ENCODE measurements at regions not wholly inside any gene's neighbourhood (a gene's known extent, or its start where the extent isn't known, plus 50 kb on each side); places are given as distances from the start of the nearest gene placed in this dataset.

GRCh38 chr13:40342901-40343300 lies 323.5 kb downstream of the FOXO1 start:
- WGBS (ENCODE audit: insufficient coverage), result 92% methylated on average over 3 of the region's 3 CpGs
- H3K27me3 Mint-ChIP-seq (ENCODE audit: low read depth in 3 of 3), result peaks cover 0 to 4% (median 1%) of the 10 kb centered on the region in 3 donors
- no peaks in the 10 kb centered on the region for H3K27me3 ChIP-seq (ENCODE audit: control insufficient read depth in 2 of 2, insufficient read depth in 2 of 2, low read length in 2 of 2)
- DNase-seq, result no peak
- no peaks in the 10 kb centered on the region for H4K20me1 ChIP-seq (ENCODE audit: insufficient read depth, low read length)
- no peaks in the 10 kb centered on the region for H3K9me3 ChIP-seq (replicated peaks in 1 of 2; ENCODE audit: control insufficient read depth in 1 of 2, insufficient read depth in 1 of 2, low read length in 2 of 2)
- H3K9me3 Mint-ChIP-seq, result peaks cover 0 to 5% (median 0%) of the 10 kb centered on the region in 7 donors
- no peaks in the 10 kb centered on the region for H3K79me2 ChIP-seq (ENCODE audit: insufficient read depth, low read length)
- H2AFZ ChIP-seq (ENCODE audit: insufficient read depth, low read depth, low read length, poor library complexity, severe bottlenecking), result no peak overlapping the region
- no peaks in the 10 kb centered on the region for H3K36me3 ChIP-seq (replicated peaks in 1 of 2; ENCODE audit: control insufficient read depth in 1 of 2, insufficient read depth in 2 of 2, low read length in 2 of 2)
- H3K4me1 Mint-ChIP-seq, result no peaks in the 10 kb centered on the region
- H3K27ac ChIP-seq (ENCODE audit: low read depth in 1 of 2, low read length in 2 of 2), result no peak overlapping the region
- H3K4me3 ChIP-seq (replicated peaks in 1 of 3; ENCODE audit: low read depth in 2 of 3, low read length in 3 of 3), result no peak overlapping the region
- no peak overlapping the region for H3K9ac ChIP-seq (ENCODE audit: insufficient read depth, low read length, poor library complexity, severe bottlenecking)
- H3K4me2 ChIP-seq (replicated peaks; ENCODE audit: extremely low read depth, low read length, poor library complexity, severe bottlenecking), result no peak overlapping the region
- no peak for TF ChIP-seq CTCF (IDR thresholded peaks at IDR 0.05)
- H3K4me3 Mint-ChIP-seq, result no peak overlapping the region
- intact Hi-C loops (cut with micrococcal nuclease), result no loop called here
- H3K36me3 Mint-ChIP-seq, result no peaks in the 10 kb centered on the region
- no peak overlapping the region for H3K27ac Mint-ChIP-seq
- H3K4me1 ChIP-seq (ENCODE audit: control insufficient read depth in 1 of 2, insufficient read depth in 2 of 2, low read length in 2 of 2), result no peaks in the 10 kb centered on the region

- Mint-ChIP-seq H3K27me3 (ENCODE audit: low read depth in 3 of 3) (peaks cover 0 to 6% (median 1%) of the 10 kb centered on the region in 3 donors), H3K4me3 (no peak overlapping the region), H3K9me3 (peaks cover 0 to 3% (median 0%) of the 10 kb centered on the region in 7 donors), H3K4me1 (no peaks in the 10 kb centered on the region), H3K36me3 (no peaks in the 10 kb centered on the region), H3K27ac (no peak overlapping the region)
- Histone ChIP-seq H3K27ac (ENCODE audit: low read depth in 1 of 2, low read length in 2 of 2) (no peak overlapping the region), H3K9me3 (replicated peaks in 1 of 2; ENCODE audit: control insufficient read depth in 1 of 2, insufficient read depth in 1 of 2, low read length in 2 of 2) (no peaks in the 10 kb centered on the region), H3K79me2 (ENCODE audit: insufficient read depth, low read length) (no peaks in the 10 kb centered on the region), H3K9ac (ENCODE audit: insufficient read depth, low read length, poor library complexity, severe bottlenecking) (no peak overlapping the region), H3K4me2 (replicated peaks; ENCODE audit: extremely low read depth, low read length, poor library complexity, severe bottlenecking) (no peak overlapping the region), H3K27me3 (ENCODE audit: control insufficient read depth in 2 of 2, insufficient read depth in 2 of 2, low read length in 2 of 2) (no peaks in the 10 kb centered on the region), H4K20me1 (ENCODE audit: insufficient read depth, low read length) (no peaks in the 10 kb centered on the region), H2AFZ (ENCODE audit: insufficient read depth, low read depth, low read length, poor library complexity, severe bottlenecking) (no peak overlapping the region), H3K4me3 (replicated peaks in 1 of 3; ENCODE audit: low read depth in 2 of 3, low read length in 3 of 3) (no peak overlapping the region), H3K4me1 (ENCODE audit: control insufficient read depth in 1 of 2, insufficient read depth in 2 of 2, low read length in 2 of 2) (no peaks in the 10 kb centered on the region), H3K36me3 (replicated peaks in 1 of 2; ENCODE audit: control insufficient read depth in 1 of 2, insufficient read depth in 2 of 2, low read length in 2 of 2) (no peaks in the 10 kb centered on the region)
- intact Hi-C loops (cut with micrococcal nuclease), result no loop called here
- WGBS (ENCODE audit: insufficient coverage), result no CpG with 5 or more reads among the region's 3 CpGs
- TF ChIP-seq CTCF (IDR thresholded peaks at IDR 0.05), result no peak
- no peak for DNase-seq
These were observed 322.7 kb downstream of the FOXO1 start for GRCh38 chr13:40343550-40344269.
